NCI-H187 (cell line): ENCODE measurements at regions not wholly inside any gene's neighbourhood (a gene's known extent, or its start where the extent isn't known, plus 50 kb on each side); places are given as distances from the start of the nearest gene placed in this dataset.

Experiments
- DNase-seq, 2 experiments: peaks; one replicate each; lab custom pipeline; 2025; lab: John Stamatoyannopoulos, UW

DNA sequence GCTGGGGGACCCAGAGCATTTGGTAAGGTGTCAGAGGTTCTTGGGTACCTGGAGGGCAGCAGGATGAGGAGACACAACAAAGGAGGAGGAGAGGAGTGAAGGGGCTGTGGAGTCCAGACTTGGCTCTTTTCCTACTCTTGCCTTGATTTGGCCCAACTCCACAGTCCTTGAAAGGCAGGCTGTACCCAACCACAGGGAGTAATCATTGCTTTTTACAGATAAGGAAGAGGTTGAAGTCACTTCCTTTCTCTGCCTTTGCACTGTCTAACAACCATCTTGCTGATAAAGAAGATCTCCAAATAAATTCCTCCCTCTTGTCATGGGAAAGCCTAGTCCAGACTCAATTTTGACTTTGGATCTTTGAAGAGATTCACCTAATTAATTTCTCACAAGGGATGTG lies 226.8 kb upstream of the HMGA2 start:
- no peak for DNase-seq

DNA sequence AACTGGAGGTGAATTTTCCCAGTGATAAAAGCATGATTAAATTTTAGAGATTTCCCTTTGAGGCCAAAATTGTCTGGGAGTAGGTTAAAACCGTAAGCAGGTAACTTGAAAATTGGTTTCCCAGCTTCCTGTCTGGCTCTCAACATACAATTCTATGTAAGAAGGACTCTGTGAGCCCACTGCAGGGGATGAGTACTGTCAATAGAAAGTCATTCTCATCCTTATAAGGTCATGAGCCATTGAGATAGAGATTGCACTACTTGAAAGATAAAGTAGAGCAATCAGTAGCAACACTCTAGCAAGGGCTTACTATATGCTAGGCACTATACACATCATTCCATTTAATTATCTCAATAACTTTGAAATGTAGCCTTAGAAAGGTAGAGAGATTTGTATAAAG lies 225.6 kb upstream of the HMGA2 start:
- no peak for DNase-seq

DNA sequence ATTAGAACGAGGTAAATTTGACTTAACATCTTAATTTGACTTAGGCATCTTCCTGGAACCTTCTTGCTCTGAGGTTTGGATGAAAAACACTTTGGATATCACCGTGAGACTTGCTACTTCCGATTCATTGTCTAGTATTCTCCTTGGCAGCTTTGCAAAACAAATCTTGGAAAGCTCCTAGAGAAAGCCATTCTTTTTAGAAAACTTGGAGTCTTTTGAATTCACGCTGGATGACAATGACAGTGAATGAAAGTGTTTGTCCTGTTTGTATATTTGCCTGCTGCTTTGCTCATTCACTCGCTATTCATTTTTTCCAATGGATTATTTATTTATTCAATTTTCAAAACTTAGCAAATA lies 222.1 kb upstream of the HMGA2 start:
- no peak for DNase-seq

- no peak for DNase-seq
Measured at GRCh38 chr12:65602610-65603295, 221.5 kb upstream of the HMGA2 start.

- DNase-seq = no peak
Measured at GRCh38 chr12:65603438-65604351, 220.6 kb upstream of the HMGA2 start.

DNA sequence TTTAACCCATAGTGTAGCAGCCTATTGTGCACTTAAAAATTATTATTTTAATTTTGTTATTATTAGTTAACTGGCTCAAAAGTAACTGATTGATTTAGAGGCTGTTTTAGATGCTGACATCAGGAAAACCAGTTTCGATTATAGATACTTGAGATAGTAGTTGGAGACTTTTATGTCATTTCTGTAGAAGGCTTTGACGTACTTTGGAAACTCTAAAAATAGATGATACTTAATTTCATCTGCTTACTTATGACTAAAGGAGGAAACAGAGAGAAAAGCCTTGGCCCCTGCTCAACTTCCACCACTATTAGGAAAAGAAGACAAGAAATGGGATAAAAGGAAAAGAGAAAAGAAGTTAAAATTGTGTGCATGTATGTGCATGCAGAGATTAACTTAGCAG lies 219.3 kb upstream of the HMGA2 start:
- DNase-seq = no peak

GRCh38 chr12:65606008-65606766 lies 218.1 kb upstream of the HMGA2 start:
- DNase-seq = no peak

- no peak for DNase-seq
Measured at GRCh38 chr12:65607401-65607841, 216.9 kb upstream of the HMGA2 start.

GRCh38 chr12:65608319-65608916 lies 215.9 kb upstream of the HMGA2 start:
- DNase-seq = no peak

DNA sequence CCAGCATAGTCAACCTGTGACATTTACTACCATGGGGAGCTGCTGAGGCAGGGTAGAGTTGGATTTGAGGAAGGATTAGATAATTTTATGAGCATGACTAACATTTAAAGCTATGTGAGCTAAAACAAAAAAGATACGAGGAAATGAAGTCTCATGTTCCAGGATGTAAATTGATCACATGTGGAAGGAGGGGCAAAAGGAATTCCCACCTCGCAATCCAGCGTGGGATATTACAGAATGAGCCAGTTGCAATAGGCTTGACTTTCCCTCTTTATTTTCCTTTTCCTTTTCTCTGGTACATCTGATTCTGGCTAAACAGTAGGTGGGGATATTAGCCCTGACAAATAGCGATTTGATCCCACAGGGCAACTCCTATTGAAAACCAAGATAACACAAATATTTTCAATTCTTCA lies 214.9 kb upstream of the HMGA2 start:
- DNase-seq = no peak

GRCh38 chr12:65611396-65611795 lies 212.9 kb upstream of the HMGA2 start:
- DNase-seq = no peak

DNA sequence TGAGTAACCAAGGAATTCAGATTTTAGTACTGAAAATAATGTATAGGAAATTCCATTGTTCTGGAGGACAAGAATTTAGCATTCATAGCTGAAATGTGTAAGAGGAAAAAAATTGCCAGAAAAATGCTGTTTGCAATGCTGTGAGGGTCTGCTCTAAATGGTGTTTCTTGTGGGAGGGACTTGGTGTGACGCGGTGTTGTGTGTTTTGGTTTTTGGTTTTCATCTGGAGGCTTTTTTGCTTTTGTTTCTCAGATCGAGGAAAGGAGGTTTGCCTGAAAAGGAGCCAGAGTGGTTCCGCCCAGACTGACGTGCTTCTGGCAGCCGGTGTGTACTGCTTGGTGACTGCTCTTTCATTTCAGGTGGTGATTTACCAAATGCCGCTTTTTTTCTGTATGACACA lies 211.8 kb upstream of the HMGA2 start:
- no peak for DNase-seq

DNA sequence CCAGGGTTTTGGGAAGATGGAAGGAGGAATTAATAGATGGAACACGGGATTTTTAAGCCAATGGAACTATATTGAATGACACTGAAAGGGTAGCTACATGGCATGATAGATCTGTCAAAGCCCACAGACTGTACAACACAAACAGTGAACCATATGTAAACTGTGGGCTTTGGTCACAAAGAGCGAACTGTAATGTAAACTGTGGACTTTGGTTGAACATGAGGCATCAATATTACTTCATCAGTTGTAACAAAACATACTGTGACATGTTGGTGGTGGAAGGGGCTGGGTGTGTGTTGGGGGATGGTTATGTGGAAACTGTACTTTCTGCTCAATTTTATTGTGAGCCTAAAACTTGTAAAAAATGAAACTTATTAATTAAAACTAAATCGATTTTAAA lies 210.6 kb upstream of the HMGA2 start:
- DNase-seq = no peak

DNA sequence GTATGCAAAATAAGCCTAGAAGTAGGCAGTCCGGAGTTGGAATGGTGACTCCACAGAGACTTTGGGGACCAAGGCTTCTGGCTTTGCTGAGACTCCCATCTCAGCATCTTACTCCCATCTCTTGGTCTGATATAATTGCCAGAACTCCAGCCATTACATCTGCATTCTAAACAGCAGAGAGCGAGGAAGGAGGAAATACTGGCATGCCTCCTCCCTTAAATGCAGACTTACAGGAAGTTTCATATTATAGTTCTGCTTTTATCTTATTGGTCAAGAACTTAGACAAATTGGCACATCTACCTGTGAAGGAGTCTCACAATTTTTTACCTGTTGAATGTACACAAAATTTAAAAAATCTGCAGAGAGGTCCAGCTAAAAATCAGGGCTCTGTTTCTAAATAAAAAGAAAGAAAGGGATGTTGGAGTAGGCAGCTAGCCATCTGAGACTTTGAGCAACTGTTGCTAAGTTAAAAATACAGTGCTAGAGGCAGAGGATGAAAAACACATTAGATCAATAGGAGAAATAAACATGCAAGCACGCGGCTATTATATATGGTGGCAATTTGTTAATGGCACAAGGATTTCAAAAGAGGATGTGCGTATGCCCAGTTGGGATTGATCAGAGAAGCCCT lies 209.9 kb upstream of the HMGA2 start:
- no peak for DNase-seq

DNA sequence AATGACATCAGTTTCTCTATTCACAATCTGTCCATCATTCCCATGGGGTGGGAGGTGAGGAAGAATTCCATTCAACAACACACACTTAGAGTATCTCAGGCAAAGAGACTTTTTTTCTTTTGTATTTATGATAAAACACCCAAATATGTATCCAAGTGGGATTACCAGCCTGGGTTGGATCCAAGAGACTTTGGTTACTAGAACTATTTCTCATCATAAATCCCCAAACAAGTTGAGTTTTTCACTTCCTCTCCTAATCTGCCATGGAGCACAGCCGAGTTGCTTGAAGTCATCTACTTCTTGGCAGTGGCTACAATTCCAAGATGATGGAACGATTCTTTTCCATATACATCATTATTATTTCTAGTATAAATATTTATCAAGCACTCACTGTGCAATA lies 209.2 kb upstream of the HMGA2 start:
- DNase-seq = no peak

DNA sequence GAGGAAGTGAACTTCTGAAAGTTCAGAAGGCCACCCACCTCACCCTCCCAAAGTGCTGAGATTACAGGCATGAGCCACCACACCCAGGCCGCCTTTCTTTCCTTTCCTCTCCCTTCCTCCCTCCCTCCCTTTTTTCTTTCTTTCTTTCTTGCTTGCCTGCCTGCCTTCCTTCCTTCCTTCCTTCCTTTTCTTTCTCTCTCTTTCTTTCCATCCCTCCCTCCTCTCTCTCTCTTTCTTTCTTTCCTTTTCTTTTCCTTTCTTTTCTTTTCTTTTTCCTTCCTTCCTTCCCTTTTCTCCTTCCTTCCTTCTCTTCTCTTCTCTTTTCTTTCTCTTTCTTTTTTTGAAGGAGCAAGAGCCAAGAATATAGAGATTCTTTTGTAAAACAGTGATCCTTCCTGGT lies 208.3 kb upstream of the HMGA2 start:
- no peak for DNase-seq

- no peak for DNase-seq
Measured at GRCh38 chr12:65618588-65618987, 205.7 kb upstream of the HMGA2 start.

DNA sequence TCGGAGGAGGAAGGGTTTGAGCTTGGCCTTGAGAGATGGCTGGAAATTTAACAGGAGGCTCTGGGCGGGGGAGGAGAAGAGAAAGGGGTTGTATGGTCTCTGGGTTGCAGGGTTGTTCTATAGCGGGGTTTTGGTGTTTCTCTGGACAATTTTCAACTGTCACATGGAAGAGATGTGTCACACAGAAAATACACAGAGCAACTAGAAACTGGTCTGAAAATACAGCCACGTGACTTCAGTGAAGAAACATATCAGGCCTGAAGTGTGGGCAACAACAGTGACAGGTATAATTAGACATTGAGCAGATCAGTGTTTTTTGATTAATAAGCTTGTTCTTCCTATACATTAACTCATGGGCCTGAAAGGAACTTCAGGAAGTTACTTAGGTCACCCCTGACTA lies 205.3 kb upstream of the HMGA2 start:
- no peak for DNase-seq

- no peak for DNase-seq
Measured at GRCh38 chr12:65620046-65620445, 204.2 kb upstream of the HMGA2 start.

DNA sequence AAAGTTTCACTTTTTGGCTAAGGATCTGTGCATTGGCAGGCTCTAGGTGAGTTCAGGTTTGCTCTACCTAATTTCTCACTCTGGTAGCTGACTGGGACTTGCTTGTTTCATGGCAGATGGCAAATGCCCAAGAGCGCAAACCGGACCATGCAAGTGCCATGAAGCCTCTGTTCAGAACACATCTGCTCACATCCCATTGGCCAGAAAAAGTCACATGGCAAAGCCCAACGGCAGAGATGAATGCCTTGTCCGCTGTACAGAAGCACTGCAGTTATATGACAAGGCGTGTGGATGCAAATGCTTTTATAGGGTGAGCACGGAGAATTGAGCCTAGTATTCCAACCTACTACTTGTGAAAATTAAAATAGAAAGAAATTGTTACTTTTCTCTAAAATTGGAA lies 202.2 kb upstream of the HMGA2 start:
- no peak for DNase-seq

- DNase-seq = no peak
Measured at GRCh38 chr12:65623507-65623906, 200.8 kb upstream of the HMGA2 start.

DNA sequence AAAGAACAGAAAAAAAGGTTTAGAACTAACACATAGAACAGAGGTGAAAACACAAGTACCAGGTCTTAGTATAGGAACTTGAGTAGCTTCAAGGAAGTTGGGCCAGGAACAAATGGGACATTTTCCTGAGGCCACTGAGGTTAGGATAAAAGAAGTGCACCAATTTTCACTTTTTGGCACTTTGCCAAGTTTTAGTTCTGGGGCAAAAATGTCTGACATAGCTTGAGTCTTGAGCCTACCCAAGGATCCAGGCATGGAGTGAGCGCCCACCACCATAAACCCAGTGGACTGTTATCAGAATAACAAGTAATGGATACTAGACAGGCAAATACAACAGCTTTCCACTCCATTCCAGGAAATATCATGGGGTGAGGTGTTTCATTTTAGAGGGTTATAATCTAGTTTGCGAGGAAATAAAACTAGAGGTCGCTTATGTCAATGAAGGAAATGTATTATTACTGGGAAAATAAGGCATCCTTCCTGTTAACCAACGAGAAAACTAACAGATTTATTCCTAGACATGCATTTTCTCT lies 199.7 kb upstream of the HMGA2 start:
- DNase-seq = no peak
